ENCODE measurements at regions not wholly inside any gene's neighbourhood (a gene's known extent, or its start where the extent isn't known, plus 50 kb on each side); places are given as distances from the start of the nearest gene placed in this dataset.
A peak's percentile ranks its signal among the peaks of the same experiment; 100 is the strongest.
"Not testable (repeated sequence)": the region's sequence is repeated elsewhere in the genome, so short reads cannot be mapped to it uniquely, and the experiment has no call there.

DNA sequence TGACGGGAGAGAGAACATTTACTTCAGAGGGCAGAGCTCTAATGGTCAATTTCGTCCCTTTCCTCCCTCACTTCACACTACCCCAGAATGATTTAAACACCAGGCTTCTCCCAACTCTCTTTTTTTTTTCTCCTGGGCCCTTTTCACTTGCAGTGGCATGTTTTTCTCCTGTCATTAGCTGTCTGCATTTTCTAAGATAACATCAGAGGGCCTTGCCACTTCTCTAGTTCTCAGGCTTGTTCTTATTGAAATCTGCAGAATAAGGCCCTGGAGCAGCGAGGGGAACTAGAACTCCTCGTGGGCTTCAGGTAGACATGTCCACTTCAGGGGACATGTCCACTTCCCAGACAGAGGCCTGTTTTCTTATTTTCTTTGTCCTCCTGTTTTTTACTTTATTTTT, 514.4 kb upstream of the TBL1XR1 start:
- Histone ChIP-seq H3K27ac (peak overlapping the region; percentile 43), H3K4me3 (ENCODE audit: low read depth, low read length) (no peak overlapping the region), H3K79me2 (no peaks in the 10 kb centered on the region), H3K9me3 (ENCODE audit: control insufficient read depth, low read length) (no peaks in the 10 kb centered on the region), H3K4me2 (ENCODE audit: low read length) (peak overlapping the region; percentile 51), H3K36me3 (ENCODE audit: control insufficient read depth, insufficient read depth, low read length) (no peaks in the 10 kb centered on the region), H2AFZ (peak overlapping the region; percentile 77), H3K9ac (no peak overlapping the region), H3K4me1 (peaks cover 14% of the 10 kb centered on the region), H3K27me3 (ENCODE audit: control insufficient read depth, insufficient read depth, low read length) (no peaks in the 10 kb centered on the region)
- TF ChIP-seq, protein P1, sequence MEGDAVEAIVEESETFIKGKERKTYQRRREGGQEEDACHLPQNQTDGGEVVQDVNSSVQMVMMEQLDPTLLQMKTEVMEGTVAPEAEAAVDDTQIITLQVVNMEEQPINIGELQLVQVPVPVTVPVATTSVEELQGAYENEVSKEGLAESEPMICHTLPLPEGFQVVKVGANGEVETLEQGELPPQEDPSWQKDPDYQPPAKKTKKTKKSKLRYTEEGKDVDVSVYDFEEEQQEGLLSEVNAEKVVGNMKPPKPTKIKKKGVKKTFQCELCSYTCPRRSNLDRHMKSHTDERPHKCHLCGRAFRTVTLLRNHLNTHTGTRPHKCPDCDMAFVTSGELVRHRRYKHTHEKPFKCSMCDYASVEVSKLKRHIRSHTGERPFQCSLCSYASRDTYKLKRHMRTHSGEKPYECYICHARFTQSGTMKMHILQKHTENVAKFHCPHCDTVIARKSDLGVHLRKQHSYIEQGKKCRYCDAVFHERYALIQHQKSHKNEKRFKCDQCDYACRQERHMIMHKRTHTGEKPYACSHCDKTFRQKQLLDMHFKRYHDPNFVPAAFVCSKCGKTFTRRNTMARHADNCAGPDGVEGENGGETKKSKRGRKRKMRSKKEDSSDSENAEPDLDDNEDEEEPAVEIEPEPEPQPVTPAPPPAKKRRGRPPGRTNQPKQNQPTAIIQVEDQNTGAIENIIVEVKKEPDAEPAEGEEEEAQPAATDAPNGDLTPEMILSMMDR (IDR thresholded peaks at IDR 0.05) = no peak

DNA sequence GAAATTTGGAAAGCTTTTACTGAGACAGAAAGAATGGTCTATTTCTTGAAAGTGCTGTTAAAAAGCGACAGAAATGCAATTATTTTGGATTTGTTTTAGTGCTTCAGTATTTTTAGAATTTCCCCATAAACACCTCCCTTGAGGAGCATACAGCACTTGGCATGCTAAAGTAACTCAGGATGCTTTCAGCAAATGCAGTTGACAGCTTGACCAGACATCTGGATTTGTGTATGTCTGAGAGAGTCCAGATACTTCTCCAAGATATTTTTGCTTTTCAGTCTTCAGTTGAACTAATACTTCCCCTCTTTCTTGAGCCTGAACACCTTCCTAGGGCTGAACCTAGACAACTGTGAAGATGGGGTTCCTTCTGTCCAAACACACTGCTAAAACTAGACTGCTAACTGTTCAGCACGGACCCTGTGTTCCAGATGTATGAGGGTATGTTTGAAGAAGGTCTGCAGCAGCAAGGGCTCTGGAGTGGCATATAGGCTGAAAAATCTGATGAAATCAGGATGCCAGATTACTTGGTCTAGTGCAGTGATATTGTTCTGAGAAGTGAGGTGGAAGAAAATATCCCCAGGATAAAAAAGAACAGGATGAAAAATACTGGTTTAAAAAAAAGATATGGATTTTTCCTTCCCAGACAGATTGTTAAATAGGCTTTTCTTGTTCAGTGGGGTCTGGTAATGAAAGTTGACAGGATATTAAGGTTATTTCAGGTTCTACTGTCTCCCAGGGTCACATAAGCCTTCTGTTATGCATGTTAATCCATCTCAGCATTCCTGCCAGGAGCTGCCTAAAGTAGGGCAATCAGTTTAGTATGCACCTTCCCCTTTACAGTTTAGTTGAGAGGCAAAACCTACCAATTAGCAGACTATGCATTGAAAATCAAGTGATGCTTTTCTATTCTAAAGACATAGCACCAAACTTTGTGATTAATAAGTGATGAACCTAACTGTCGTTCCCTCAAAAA, 516.9 kb upstream of the TBL1XR1 start:
- no peaks in the 10 kb centered on the region for H3K27me3 ChIP-seq (ENCODE audit: control insufficient read depth, insufficient read depth, low read length)
- H2AFZ ChIP-seq = peak overlapping the region; percentile 43
- H3K36me3 ChIP-seq (ENCODE audit: control insufficient read depth, insufficient read depth, low read length) = no peaks in the 10 kb centered on the region
- H3K9me3 ChIP-seq (ENCODE audit: control insufficient read depth, low read length) = no peaks in the 10 kb centered on the region
- no peaks in the 10 kb centered on the region for H3K79me2 ChIP-seq
- no peak overlapping the region for H3K4me3 ChIP-seq (ENCODE audit: low read depth, low read length)
- no peak overlapping the region for H3K9ac ChIP-seq
- peak overlapping the region; percentile 24 for H3K27ac ChIP-seq
- TF ChIP-seq, protein P1 (IDR thresholded peaks at IDR 0.05) = no peak
- no peak overlapping the region for H3K4me2 ChIP-seq (ENCODE audit: low read length)
- H3K4me1 ChIP-seq = peaks cover 14% of the 10 kb centered on the region

DNA sequence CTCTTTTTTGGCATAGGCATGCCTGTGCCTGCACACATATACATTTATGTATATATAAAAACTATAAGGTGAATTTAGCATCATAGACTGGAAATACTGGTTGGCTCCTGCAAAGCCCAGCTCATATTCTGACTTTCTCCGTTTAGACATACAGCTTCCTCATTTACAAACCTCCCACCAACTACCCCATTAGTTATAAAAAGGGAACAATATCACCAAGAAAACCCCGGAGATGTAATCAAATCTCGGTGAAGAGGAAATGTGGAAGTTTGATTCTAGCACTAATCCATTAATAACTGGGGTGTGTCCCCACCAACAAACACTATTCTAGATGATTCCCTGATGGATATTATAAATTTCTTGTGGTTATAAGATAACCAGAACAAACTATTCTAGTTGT, 517.7 kb upstream of the TBL1XR1 start:
- Histone ChIP-seq H3K9ac (no peak overlapping the region), H3K4me3 (ENCODE audit: low read depth, low read length) (no peak overlapping the region), H2AFZ (no peak overlapping the region), H3K79me2 (no peaks in the 10 kb centered on the region), H3K4me1 (peaks cover 21% of the 10 kb centered on the region), H3K27ac (no peak overlapping the region), H3K27me3 (ENCODE audit: control insufficient read depth, insufficient read depth, low read length) (no peaks in the 10 kb centered on the region), H3K4me2 (ENCODE audit: low read length) (no peak overlapping the region), H3K9me3 (ENCODE audit: control insufficient read depth, low read length) (no peaks in the 10 kb centered on the region), H3K36me3 (ENCODE audit: control insufficient read depth, insufficient read depth, low read length) (no peaks in the 10 kb centered on the region)
- TF ChIP-seq, protein P1 (IDR thresholded peaks at IDR 0.05) = no peak

DNA sequence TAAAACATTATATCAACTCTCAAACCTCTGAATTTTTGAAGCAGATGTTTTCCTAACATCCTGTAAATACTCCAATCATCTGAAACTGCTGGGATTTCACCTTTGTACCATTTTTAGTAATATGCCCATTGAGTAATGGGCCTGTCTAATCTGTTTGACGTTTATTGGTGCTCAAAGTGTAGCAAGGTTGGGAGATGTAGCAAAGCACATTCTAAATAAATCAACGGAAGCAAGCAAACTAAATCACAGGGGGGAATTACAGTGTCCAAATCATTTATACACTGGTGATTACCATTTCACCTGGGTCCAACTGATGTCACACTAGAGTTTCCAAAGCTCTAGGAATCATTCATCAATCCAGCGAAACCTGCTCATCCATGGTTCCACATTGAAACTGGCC, 518.7 kb upstream of the TBL1XR1 start:
- H3K9me3 ChIP-seq (ENCODE audit: control insufficient read depth, low read length) = no peaks in the 10 kb centered on the region
- H3K4me2 ChIP-seq (ENCODE audit: low read length) = no peak overlapping the region
- H3K9ac ChIP-seq = no peak overlapping the region
- TF ChIP-seq, protein P1 (IDR thresholded peaks at IDR 0.05) = no peak
- H3K79me2 ChIP-seq = peaks cover 2% of the 10 kb centered on the region
- no peaks in the 10 kb centered on the region for H3K36me3 ChIP-seq (ENCODE audit: control insufficient read depth, insufficient read depth, low read length)
- no peak overlapping the region for H2AFZ ChIP-seq
- H3K4me1 ChIP-seq = peaks cover 17% of the 10 kb centered on the region
- H3K27ac ChIP-seq = no peak overlapping the region
- no peak overlapping the region for H3K4me3 ChIP-seq (ENCODE audit: low read depth, low read length)
- no peaks in the 10 kb centered on the region for H3K27me3 ChIP-seq (ENCODE audit: control insufficient read depth, insufficient read depth, low read length)

DNA sequence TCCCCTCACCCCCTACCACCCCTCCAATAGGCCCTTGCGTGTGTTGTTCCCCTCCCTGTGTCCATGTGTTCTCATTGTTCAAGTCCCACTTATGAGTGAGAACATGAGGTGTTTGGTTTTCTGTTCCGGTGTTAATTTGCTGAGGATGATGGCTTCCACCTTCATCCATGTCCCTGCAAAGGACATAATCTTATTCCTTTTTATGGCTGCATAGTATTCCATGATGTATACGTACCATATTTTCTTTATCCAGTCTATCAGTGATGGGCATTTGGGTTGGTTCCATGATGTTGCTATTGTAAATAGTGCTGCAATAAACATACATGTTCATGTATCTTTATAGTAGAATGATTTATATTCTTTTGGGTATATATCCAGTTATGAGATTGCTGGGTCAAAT, 523.6 kb upstream of the TBL1XR1 start:
- H3K27ac ChIP-seq; H3K9ac ChIP-seq; H3K4me2 ChIP-seq (ENCODE audit: low read length); H3K9me3 ChIP-seq (ENCODE audit: control insufficient read depth, low read length); H3K79me2 ChIP-seq; H3K27me3 ChIP-seq (ENCODE audit: control insufficient read depth, insufficient read depth, low read length); H3K4me3 ChIP-seq (ENCODE audit: low read depth, low read length); H2AFZ ChIP-seq; H3K36me3 ChIP-seq (ENCODE audit: control insufficient read depth, insufficient read depth, low read length): not testable (repeated sequence)
- H3K4me1 ChIP-seq = peaks cover 39% of the 10 kb centered on the region
